Epithelial cell of proximal tubule (primary cell): ENCODE measurements at regions not wholly inside any gene's neighbourhood (a gene's known extent, or its start where the extent isn't known, plus 50 kb on each side); places are given as distances from the start of the nearest gene placed in this dataset.

Experiments used
- DNase-seq: peaks from one replicate; pipeline ENCODE4 v3.0.0-alpha.2; 2011; ENCODE audit warnings: low read depth
- H3K4me3 ChIP-seq: 2 replicates; pipeline ENCODE4 v1.5.1; 2011; ENCODE audit warnings: low read depth, mild to moderate bottlenecking, low read length
- CTCF ChIP-seq: conservative IDR thresholded peaks from 2 replicates; pipeline ENCODE4 v1.5.1; 2012; ENCODE audit warnings: low read depth, mild to moderate bottlenecking, low read length

GRCh38 chr4:23062188-23062587 is 369.5 kb downstream of the GBA3 start:
- DNase-seq, result no peak
- no peak for TF ChIP-seq CTCF
- H3K4me3 ChIP-seq, result no peak overlapping the region

GRCh38 chr4:23061431-23061830 is 368.7 kb downstream of the GBA3 start:
- H3K4me3 ChIP-seq, result no peak overlapping the region
- DNase-seq, result no peak
- no peak for TF ChIP-seq CTCF

- TF ChIP-seq CTCF, result no peak
- DNase-seq, result no peak
Measured at GRCh38 chr4:23060776-23061175, 368.0 kb downstream of the GBA3 start.

GRCh38 chr4:23058165-23058776 is 365.5 kb downstream of the GBA3 start:
- no peak for DNase-seq
- no peak for TF ChIP-seq CTCF
- H3K4me3 ChIP-seq, result no peak overlapping the region

More at GRCh38 chr4:23060776-23061175, 368.0 kb downstream of the GBA3 start:
- no peak overlapping the region for H3K4me3 ChIP-seq

GRCh38 chr4:23041501-23041900 is 348.8 kb downstream of the GBA3 start:
- no peak for DNase-seq
- no peak for TF ChIP-seq CTCF

GRCh38 chr4:23040539-23040938 is 347.8 kb downstream of the GBA3 start:
- TF ChIP-seq CTCF, result no peak
- no peak overlapping the region for H3K4me3 ChIP-seq
- DNase-seq, result no peak

More at GRCh38 chr4:23041501-23041900, 348.8 kb downstream of the GBA3 start:
- H3K4me3 ChIP-seq, result no peak overlapping the region

GRCh38 chr4:23039818-23040217 is 347.1 kb downstream of the GBA3 start:
- no peak overlapping the region for H3K4me3 ChIP-seq
- no peak for DNase-seq
- no peak for TF ChIP-seq CTCF
